Suppressor macrophage treated with lipopolysaccharide for 1 hour (primary cell): ENCODE measurements at regions not wholly inside any gene's neighbourhood (a gene's known extent, or its start where the extent isn't known, plus 50 kb on each side); places are given as distances from the start of the nearest gene placed in this dataset.
A peak's percentile ranks its signal among the peaks of the same experiment; 100 is the strongest.

Experiments
- DNase-seq, 3 donors: peaks; one replicate each; pipeline ENCODE4 v3.0.0-alpha.2; 2020 to 2022

DNA sequence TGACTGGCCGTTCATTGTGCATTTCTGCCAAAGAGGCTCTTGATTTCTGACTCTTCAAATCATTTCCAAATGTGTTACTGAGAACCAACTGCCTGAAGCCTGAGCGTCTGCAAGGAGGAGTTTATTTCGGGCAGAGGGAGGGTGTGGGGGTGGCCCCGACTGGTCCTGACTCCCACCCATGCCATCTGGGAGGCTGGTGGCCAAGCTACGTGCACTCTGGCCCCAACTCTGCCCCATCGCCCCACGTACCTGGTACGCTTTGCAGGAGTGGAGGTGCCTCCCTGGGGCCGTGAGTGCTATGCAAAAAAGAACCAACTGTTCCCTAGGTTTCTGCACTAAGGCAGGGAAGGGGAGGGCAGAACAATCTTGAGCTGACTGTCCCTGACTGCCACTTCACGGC lies 846.8 kb downstream of the BRD1 start:
- no peak for DNase-seq

GRCh38 chr22:48980409-48980808 lies 847.3 kb downstream of the BRD1 start:
- DNase-seq: no peak

DNA sequence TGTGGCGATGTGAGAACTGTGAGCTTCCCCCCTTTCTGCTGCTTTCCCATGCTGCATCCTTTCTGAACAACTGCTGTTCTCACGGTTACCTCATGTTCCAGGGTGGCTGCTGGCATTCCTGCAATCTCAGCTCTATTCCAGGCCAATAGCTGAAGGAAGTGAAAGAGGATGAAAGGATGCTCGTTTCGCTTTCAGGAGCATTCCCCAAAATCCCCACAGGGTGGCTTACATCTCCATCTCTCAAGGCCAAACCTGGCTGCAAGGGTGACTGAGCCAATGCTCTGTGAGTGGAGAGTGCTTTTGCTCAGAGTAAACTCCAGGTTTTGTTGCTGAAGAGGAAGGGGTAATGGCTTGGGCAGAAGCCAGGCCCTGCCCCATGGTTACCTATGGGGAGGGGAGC lies 848.2 kb downstream of the BRD1 start:
- DNase-seq: no peak

GRCh38 chr22:48976556-48977535 lies 850.8 kb downstream of the BRD1 start:
- DNase-seq: no peak

DNA sequence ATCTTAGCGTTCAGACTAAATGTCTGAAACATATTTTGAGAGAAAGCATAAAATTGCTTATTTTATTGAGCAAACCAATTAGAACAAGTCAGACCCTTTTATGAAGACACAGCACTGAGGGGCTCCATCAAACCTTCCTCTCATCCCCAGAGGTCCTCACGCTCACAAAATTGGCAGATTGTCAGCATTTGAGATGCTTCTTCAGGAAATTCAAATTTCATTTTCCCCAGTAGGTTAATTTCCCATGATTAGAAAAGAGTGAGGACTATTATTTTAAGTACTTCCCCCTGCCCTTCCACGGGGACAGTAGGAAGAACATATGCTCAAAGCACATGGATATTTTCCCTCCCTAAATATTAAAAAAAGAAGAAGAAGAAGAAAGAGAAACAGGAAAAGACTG lies 851.8 kb downstream of the BRD1 start:
- DNase-seq: no peak

- no peak for DNase-seq
Measured at GRCh38 chr22:48975316-48975741, 852.3 kb downstream of the BRD1 start.

- DNase-seq: no peak
Measured at GRCh38 chr22:48974443-48975315, 853.0 kb downstream of the BRD1 start.

- DNase-seq: no peak
Measured at GRCh38 chr22:48973694-48974041, 854.0 kb downstream of the BRD1 start.

DNA sequence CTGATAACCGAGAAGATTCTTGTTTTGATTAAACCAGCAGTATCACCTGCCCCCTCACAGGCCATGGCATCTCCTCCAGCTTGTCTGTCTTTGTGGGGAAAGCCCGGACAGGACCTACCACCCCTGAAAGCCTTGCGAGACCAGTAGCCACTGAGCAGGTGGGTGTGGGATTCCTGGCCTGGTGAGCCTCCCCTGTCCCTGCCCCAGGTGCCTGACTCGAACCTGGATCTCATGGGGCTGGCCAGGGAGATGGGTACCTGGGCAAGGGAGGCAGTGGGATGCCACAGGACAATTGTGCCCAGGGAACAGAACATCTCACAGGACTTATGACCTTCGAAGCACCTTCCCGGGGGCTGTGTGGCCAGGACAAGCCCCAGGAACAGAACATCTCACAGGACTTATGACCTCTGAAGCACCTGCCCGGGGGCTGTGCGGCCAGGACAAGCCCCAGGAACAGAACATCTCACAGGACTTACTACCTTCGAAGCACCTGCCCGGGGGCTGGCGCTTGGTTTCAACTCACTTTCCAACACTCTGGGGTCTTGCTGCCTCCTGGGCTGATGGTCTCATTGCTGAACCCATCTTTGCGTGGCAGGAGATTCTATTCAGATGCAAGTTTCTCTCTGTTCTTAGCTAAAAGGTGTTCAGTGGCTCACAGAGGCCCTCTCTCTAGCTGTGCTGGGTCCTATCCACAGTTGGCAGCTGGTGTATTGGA lies 854.5 kb downstream of the BRD1 start:
- DNase-seq: no peak

DNA sequence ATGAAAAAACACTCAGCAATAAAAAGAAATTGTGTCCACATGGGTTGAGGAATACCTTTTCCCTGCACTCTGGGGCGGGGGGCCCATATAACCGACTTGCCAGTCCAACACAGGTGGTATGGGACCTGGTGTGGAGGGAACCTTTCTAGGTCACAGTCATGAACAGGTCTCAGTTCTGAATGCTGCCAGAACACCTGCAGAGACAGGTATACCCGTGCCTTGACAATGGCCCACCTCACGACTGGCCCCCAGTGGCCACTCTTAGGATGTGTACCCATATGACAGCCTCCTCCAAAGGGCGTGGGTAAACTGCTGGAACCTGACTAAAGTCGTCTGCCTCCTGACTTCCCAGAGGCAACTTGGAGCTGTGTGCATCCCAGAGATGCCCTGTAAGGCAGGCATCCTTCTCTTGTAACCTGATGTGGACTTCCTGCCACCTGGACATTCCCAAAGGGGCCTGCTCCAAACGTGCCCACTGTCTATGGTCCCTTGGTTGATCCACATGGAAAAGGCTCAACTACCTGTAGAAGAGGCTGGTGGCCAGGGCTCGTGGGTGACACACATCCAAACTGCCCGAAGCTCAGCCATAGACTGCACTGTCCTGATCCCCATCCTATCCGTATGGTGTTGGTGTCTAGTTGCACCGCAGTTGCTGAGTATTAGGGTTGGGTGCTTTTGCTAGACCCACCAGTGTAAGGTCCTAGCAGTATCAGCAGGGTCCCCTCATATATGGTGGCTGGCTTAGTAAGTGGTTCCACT lies 859.3 kb downstream of the BRD1 start:
- DNase-seq: peak in 2 of 3 donors; percentile 1 to 8

- no peak for DNase-seq
Measured at GRCh38 chr22:48963405-48963804, 864.3 kb downstream of the BRD1 start.

GRCh38 chr22:48961705-48962104 lies 866.0 kb downstream of the BRD1 start:
- DNase-seq: no peak

DNA sequence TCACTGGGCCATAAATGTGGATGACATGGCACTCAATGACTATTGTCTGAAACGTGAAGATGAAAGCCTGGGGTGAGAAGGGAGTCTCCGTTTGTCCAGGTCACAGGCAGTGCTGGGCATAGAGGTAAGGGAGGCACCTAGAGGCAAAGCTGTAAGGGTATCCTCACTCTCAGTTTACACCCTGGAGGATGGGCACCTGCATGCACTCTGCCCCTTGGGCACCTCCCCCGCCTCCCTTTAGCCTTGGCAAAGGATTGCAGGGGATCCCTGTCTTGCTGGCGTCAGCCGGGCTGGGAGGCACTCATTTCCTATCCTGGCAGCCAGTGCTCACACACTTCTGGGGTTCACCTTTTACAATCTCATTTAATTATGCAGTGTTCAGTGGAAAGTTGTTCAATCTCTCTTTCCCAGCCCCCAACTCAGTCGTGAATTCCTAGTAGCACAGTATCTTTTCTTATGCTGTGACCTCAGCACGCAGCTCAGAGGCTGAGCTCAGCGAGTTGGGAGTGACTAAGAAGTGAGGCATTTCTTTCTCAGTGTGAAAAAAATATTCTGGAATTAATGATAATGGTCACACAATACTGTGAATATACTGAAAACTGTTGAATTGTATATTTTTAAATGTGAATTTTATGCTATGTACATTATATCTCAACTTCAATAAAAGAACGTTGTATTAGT lies 866.6 kb downstream of the BRD1 start:
- DNase-seq: no peak

GRCh38 chr22:48960576-48960975 lies 867.1 kb downstream of the BRD1 start:
- DNase-seq: no peak

DNA sequence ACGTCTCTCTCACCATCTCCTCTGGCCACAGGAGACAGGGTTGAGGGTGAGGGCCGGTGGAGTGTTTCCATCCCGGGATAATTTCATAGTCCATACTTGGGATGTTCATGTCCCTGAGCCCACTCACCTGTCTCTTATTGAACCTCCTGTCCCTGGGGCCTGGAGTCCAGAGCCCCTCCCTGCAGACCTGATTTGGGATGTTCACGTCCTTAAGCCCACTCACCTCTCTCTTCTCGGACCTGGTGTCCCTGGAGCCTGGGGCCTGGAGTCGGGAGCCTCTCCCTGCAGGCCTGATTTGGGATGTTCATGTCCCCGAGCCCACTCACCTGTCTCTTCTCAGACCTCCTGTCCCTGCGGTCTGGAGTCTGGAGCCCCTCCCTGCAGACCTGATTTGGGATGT lies 868.2 kb downstream of the BRD1 start:
- no peak for DNase-seq

DNA sequence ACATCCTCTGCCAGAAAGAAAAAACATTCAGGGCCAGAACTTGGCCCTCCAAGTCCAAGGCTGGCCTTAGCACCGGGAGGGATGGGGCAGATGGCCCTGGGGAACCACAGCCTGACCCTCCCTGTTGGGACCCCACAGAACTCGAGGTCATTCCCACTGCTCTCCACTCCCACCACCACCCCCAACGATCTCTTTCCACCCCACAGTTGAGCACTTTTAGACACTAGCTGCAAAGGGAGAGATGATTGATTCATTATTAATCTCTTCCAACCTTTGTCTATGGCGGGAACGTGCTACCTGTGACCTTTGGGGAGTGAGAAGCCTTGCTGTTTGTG lies 869.7 kb downstream of the BRD1 start:
- no peak for DNase-seq

DNA sequence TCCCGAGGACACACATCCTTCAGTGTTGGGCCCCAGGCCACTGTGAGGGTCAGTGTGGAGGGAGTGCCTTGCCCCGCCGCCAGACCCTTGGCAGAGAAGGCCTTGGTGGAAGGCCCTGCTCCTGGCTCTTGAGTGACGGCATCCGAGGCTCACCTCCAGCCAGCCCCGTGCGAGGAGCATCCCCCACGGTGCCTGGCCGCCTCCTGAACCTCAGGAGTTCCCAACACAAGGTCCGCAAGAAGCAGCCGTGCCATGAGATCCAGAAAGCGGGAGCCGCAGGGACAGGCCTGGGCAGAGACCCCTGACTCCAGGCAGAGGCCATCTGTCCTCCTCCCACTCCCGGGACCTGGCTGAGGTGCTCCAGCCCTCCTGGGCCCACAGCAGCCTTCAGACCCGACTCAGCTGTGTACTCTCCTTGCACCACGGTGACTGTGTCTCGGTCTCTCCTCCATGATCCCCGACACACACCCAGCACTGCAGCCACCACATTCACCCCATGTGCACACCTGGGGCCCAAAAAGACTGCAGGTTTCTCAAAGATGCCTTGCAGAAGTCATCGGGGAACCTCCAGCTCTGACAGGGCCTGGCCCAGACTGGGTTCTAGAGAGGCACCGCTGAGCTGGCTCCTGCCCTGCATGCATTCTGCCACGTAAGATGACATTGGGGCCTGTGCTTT lies 870.2 kb downstream of the BRD1 start:
- DNase-seq: no peak

GRCh38 chr22:48955351-48956311 lies 872.0 kb downstream of the BRD1 start:
- DNase-seq: no peak

DNA sequence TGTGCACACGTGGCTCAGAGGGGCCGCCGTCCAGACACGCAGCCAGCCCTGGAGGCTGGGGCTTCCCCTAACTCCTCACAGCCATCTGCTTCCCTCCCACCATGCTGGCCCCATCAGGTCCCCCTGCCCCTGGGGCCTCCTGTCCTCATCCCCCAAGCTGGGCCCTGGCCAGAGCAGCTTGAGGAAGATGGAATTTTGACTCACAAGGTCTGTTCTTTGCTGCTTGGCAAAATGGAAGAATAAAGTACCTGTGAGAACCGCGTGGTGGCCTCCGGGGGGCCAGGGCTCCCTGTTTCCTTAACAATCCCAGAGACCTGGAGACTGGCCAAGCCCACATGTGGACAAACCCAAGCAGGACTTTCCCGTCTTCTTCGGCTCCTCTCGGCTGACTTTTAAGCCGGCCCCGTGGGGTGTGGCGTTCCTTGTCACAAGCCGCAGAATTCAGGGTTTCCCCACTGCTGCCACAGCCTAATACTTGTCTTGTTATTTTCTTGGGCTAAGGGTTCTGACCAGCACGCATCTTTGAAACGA lies 872.8 kb downstream of the BRD1 start:
- no peak for DNase-seq

DNA sequence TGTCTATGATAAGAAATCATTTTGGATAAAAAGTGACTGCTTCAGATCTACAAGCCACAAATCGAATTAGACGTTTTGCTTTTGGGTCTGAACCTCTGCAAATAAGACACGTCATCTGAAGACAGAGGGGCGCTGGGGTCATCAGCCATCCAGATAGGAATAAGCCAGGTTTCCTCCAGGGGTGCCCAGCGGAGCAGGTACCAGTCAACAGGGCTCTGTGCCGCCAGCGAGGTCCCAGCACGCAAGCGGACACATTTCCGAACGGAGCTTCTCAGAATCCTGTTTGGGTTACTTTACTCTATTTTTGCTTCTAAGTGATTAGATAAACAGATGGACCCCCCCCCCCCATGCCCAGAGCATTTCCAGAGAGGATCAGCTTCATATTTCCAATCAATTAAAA lies 873.8 kb downstream of the BRD1 start:
- DNase-seq: no peak
